ENCODE measurements at regions not wholly inside any gene's neighbourhood (a gene's known extent, or its start where the extent isn't known, plus 50 kb on each side); places are given as distances from the start of the nearest gene placed in this dataset.

GRCh38 chr19:29436591-29437103 is 89.1 kb upstream of the VSTM2B start:
- H3K27ac ChIP-seq, result no peak overlapping the region
- CTCF ChIA-PET, result no interaction called here
- DNase-seq (ENCODE audit: low spot score), result no peak
- POLR2A ChIA-PET (ENCODE audit: low non-redundant PET), result no interaction called here
- no peak for TF ChIP-seq CTCF (conservative IDR thresholded peaks at IDR 0.05; ENCODE audit: low read depth)

GRCh38 chr19:29439021-29439420 is 86.8 kb upstream of the VSTM2B start:
- no peak for TF ChIP-seq CTCF (conservative IDR thresholded peaks at IDR 0.05; ENCODE audit: low read depth)
- no peak overlapping the region for H3K27ac ChIP-seq
- ChIA-PET CTCF (no interaction called here), POLR2A (ENCODE audit: low non-redundant PET) (no interaction called here)
- DNase-seq (ENCODE audit: low spot score), result no peak

GRCh38 chr19:29439688-29440550 is 85.9 kb upstream of the VSTM2B start:
- POLR2A ChIA-PET (ENCODE audit: low non-redundant PET), result no interaction called here
- H3K27ac ChIP-seq, result no peak overlapping the region
- CTCF ChIA-PET, result interaction anchor here (0.6 kb wide), 1 partner anchor 1926 kb away, joined by 3 read pairs; no protein-coding TSS in a partner anchor
- no peak for DNase-seq (ENCODE audit: low spot score)
- no peak for TF ChIP-seq CTCF (conservative IDR thresholded peaks at IDR 0.05; ENCODE audit: low read depth)

GRCh38 chr19:29442094-29442493 is 83.7 kb upstream of the VSTM2B start:
- TF ChIP-seq CTCF (conservative IDR thresholded peaks at IDR 0.05; ENCODE audit: low read depth), result no peak
- ChIA-PET CTCF (no interaction called here), POLR2A (ENCODE audit: low non-redundant PET) (no interaction called here)
- H3K27ac ChIP-seq, result no peak overlapping the region
- no peak for DNase-seq (ENCODE audit: low spot score)

- CTCF ChIA-PET, result no interaction called here
- no peak for TF ChIP-seq CTCF (conservative IDR thresholded peaks at IDR 0.05; ENCODE audit: low read depth)
- no peak overlapping the region for H3K27ac ChIP-seq
These were observed 82.9 kb upstream of the VSTM2B start for GRCh38 chr19:29442910-29443309.

GRCh38 chr19:29445246-29445645 is 80.5 kb upstream of the VSTM2B start:
- H3K27ac ChIP-seq, result no peak overlapping the region
- CTCF ChIA-PET, result no interaction called here
- POLR2A ChIA-PET (ENCODE audit: low non-redundant PET), result no interaction called here
- TF ChIP-seq CTCF (conservative IDR thresholded peaks at IDR 0.05; ENCODE audit: low read depth), result no peak
- no peak for DNase-seq (ENCODE audit: low spot score)

More at GRCh38 chr19:29442910-29443309, 82.9 kb upstream of the VSTM2B start:
- POLR2A ChIA-PET (ENCODE audit: low non-redundant PET), result no interaction called here
- no peak for DNase-seq (ENCODE audit: low spot score)
